ENCODE measurements at regions not wholly inside any gene's neighbourhood (a gene's known extent, or its start where the extent isn't known, plus 50 kb on each side); places are given as distances from the start of the nearest gene placed in this dataset.
"Not testable (repeated sequence)": the region's sequence is repeated elsewhere in the genome, so short reads cannot be mapped to it uniquely, and the experiment has no call there.

GRCh38 chr4:10803713-10804343, 119.3 kb upstream of the CLNK start:
- no peak for DNase-seq

GRCh38 chr4:10787365-10787764, 102.8 kb upstream of the CLNK start:
- DNase-seq = no peak

- DNase-seq = no peak
Measured at GRCh38 chr4:10784621-10785020, 100.1 kb upstream of the CLNK start.

GRCh38 chr4:10783351-10783750, 98.8 kb upstream of the CLNK start:
- no peak for DNase-seq

- DNase-seq = no peak
Measured at GRCh38 chr4:10781805-10782204, 97.2 kb upstream of the CLNK start.

GRCh38 chr4:10780803-10781202, 96.2 kb upstream of the CLNK start:
- DNase-seq = not testable (repeated sequence)

GRCh38 chr4:10775132-10775531, 90.6 kb upstream of the CLNK start:
- DNase-seq = not testable (repeated sequence)

- DNase-seq = no peak
Measured at GRCh38 chr4:10773656-10774055, 89.1 kb upstream of the CLNK start.

GRCh38 chr4:10773010-10773409, 88.4 kb upstream of the CLNK start:
- DNase-seq = no peak

- DNase-seq = no peak
Measured at GRCh38 chr4:10765386-10765785, 80.8 kb upstream of the CLNK start.

- no peak for DNase-seq
Measured at GRCh38 chr4:10762561-10762960, 78.0 kb upstream of the CLNK start.

- DNase-seq = no peak
Measured at GRCh38 chr4:10761903-10762302, 77.3 kb upstream of the CLNK start.

- no peak for DNase-seq
Measured at GRCh38 chr4:10760086-10760485, 75.5 kb upstream of the CLNK start.

- no peak for DNase-seq
Measured at GRCh38 chr4:10758906-10759305, 74.3 kb upstream of the CLNK start.

- no peak for DNase-seq
Measured at GRCh38 chr4:10753856-10754402, 69.4 kb upstream of the CLNK start.

GRCh38 chr4:10753336-10753735, 68.8 kb upstream of the CLNK start:
- no peak for DNase-seq

- DNase-seq = no peak
Measured at GRCh38 chr4:10750714-10751113, 66.1 kb upstream of the CLNK start.

GRCh38 chr4:10747186-10747585, 62.6 kb upstream of the CLNK start:
- DNase-seq = no peak

GRCh38 chr4:10746371-10747171, 62.0 kb upstream of the CLNK start:
- DNase-seq = no peak

GRCh38 chr4:10743357-10743756, 58.8 kb upstream of the CLNK start:
- DNase-seq = no peak

GRCh38 chr4:10741961-10742699, 57.6 kb upstream of the CLNK start:
- no peak for DNase-seq

- DNase-seq = no peak
Measured at GRCh38 chr4:10740891-10741620, 56.5 kb upstream of the CLNK start.

- DNase-seq = no peak
Measured at GRCh38 chr4:10740251-10740650, 55.7 kb upstream of the CLNK start.

Data from stimulated activated CD4-positive, alpha-beta T cell treated with anti-CD3 and anti-CD28 coated beads, Interleukin-15, amount 100 ng/mL, for 24 hours (primary cell).